ENCODE measurements at regions not wholly inside any gene's neighbourhood (a gene's known extent, or its start where the extent isn't known, plus 50 kb on each side); places are given as distances from the start of the nearest gene placed in this dataset.

GRCh38 chr4:151459375-151459774, 50.4 kb downstream of the FHIP1A start:
- ATAC-seq (replicated peaks) = no peak
- no peaks in the 10 kb centered on the region for H3K36me3 Mint-ChIP-seq
- H3K4me3 Mint-ChIP-seq = no peak overlapping the region
- peaks cover 10 to 19% of the 10 kb centered on the region in 2 donors for H3K27me3 Mint-ChIP-seq
- H3K27ac Mint-ChIP-seq = no peak overlapping the region
- H3K4me1 Mint-ChIP-seq = no peaks in the 10 kb centered on the region
- H3K9me3 Mint-ChIP-seq = no peaks in the 10 kb centered on the region
- no peak for DNase-seq

DNA sequence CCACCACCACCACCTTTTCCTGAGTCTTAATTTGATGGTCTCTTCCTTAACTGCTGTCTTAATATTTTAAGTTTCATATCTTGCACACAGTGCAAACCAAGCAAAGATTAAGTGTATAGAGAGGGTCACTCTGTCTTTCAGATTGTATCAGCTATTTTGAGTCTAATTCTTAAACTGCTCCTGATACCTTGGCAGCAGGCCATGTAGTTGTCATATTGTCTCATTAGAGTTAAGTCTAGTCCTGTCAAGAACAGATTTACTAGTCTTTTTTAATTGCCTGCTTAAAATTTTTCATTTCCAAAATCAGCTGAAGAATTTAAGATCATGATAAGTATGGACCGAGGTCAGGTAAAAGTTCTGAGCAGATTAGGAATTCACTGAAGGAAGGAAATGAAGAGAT, 51.5 kb downstream of the FHIP1A start:
- no peak for ATAC-seq (replicated peaks)
- DNase-seq = no peak
- H3K27me3 Mint-ChIP-seq = peaks cover 17 to 19% of the 10 kb centered on the region in 2 donors
- no peaks in the 10 kb centered on the region for H3K36me3 Mint-ChIP-seq
- H3K4me3 Mint-ChIP-seq = no peak overlapping the region
- no peak overlapping the region for H3K27ac Mint-ChIP-seq
- no peaks in the 10 kb centered on the region for H3K9me3 Mint-ChIP-seq
- H3K4me1 Mint-ChIP-seq = no peaks in the 10 kb centered on the region

- Mint-ChIP-seq H3K36me3 (no peaks in the 10 kb centered on the region), H3K27me3 (peaks cover 21 to 22% of the 10 kb centered on the region in 2 donors), H3K9me3 (no peaks in the 10 kb centered on the region), H3K27ac (no peak overlapping the region), H3K4me3 (no peak overlapping the region), H3K4me1 (no peaks in the 10 kb centered on the region)
- ATAC-seq (replicated peaks) (no peak), DNase-seq (no peak)
These were observed 53.6 kb downstream of the FHIP1A start for GRCh38 chr4:151462554-151462953.

- ATAC-seq (replicated peaks) (no peak), DNase-seq (no peak)
- Mint-ChIP-seq H3K4me1 (no peaks in the 10 kb centered on the region), H3K9me3 (no peaks in the 10 kb centered on the region), H3K36me3 (no peaks in the 10 kb centered on the region), H3K27ac (no peak overlapping the region), H3K4me3 (no peak overlapping the region), H3K27me3 (peaks cover 4 to 19% of the 10 kb centered on the region in 2 donors)
These were observed 60.0 kb downstream of the FHIP1A start for GRCh38 chr4:151468715-151469696.

GRCh38 chr4:151469970-151470369, 61.0 kb downstream of the FHIP1A start:
- no peak for ATAC-seq (replicated peaks)
- H3K27ac Mint-ChIP-seq = no peak overlapping the region
- no peak for DNase-seq

DNA sequence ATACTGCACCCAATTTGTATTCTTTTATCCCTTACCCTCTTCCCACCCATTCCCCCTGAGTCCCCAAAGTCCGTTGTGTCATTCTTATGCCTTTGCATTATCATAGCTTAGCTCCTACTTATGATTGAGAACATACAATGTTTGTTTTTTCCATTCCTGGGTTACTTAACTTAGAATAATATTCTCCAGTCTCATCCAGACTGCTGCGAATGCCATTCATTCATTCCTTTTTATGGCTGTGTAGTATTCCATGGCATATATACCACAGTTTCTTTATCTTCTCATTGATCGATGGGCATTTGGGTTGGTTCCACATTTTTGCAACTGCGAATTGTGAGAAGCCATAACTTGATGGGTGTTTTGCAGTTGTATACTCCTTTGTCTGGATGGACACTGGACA, 62.8 kb downstream of the FHIP1A start:
- no peaks in the 10 kb centered on the region for H3K4me1 Mint-ChIP-seq
- H3K36me3 Mint-ChIP-seq = no peaks in the 10 kb centered on the region
- H3K27me3 Mint-ChIP-seq = peaks cover 9 to 16% of the 10 kb centered on the region in 2 donors
- no peak overlapping the region for H3K27ac Mint-ChIP-seq
- no peak overlapping the region for H3K4me3 Mint-ChIP-seq
- ATAC-seq (replicated peaks) (no peak), DNase-seq (no peak)
- no peaks in the 10 kb centered on the region for H3K9me3 Mint-ChIP-seq

More at GRCh38 chr4:151469970-151470369, 61.0 kb downstream of the FHIP1A start:
- H3K27me3 Mint-ChIP-seq = peaks cover 4 to 18% of the 10 kb centered on the region in 2 donors
- no peaks in the 10 kb centered on the region for H3K4me1 Mint-ChIP-seq
- no peaks in the 10 kb centered on the region for H3K36me3 Mint-ChIP-seq
- H3K9me3 Mint-ChIP-seq = no peaks in the 10 kb centered on the region
- H3K4me3 Mint-ChIP-seq = no peak overlapping the region

DNA sequence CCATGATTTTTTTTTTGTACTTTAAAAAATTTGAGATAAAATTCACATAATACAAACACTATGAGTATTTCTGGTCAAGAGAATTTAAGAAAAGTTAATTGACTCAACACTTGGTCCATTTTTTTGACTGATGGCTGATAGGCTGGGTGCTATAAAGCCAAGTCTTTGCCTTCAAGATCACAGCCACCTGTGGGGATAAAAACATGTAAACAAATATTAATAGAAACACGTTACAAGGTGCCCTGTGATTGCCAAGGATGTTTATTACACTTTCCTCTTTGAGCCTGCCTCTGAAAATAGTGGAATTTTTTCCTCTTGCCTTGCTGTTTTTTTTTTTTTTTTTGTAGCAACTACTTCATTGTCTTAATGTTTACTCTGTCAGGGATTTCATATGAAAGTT, 63.3 kb downstream of the FHIP1A start:
- peaks cover 9 to 15% of the 10 kb centered on the region in 2 donors for H3K27me3 Mint-ChIP-seq
- H3K27ac Mint-ChIP-seq = no peak overlapping the region
- H3K36me3 Mint-ChIP-seq = no peaks in the 10 kb centered on the region
- DNase-seq (no peak), ATAC-seq (replicated peaks) (no peak)
- no peak overlapping the region for H3K4me3 Mint-ChIP-seq
- H3K4me1 Mint-ChIP-seq = no peaks in the 10 kb centered on the region
- H3K9me3 Mint-ChIP-seq = no peaks in the 10 kb centered on the region

GRCh38 chr4:151472711-151473110, 63.7 kb downstream of the FHIP1A start:
- H3K9me3 Mint-ChIP-seq = no peaks in the 10 kb centered on the region
- no peaks in the 10 kb centered on the region for H3K4me1 Mint-ChIP-seq
- H3K36me3 Mint-ChIP-seq = no peaks in the 10 kb centered on the region
- peaks cover 5 to 11% of the 10 kb centered on the region in 2 donors for H3K27me3 Mint-ChIP-seq
- no peak overlapping the region for H3K27ac Mint-ChIP-seq
- ATAC-seq (replicated peaks) = no peak
- no peak for DNase-seq
- H3K4me3 Mint-ChIP-seq = no peak overlapping the region

DNA sequence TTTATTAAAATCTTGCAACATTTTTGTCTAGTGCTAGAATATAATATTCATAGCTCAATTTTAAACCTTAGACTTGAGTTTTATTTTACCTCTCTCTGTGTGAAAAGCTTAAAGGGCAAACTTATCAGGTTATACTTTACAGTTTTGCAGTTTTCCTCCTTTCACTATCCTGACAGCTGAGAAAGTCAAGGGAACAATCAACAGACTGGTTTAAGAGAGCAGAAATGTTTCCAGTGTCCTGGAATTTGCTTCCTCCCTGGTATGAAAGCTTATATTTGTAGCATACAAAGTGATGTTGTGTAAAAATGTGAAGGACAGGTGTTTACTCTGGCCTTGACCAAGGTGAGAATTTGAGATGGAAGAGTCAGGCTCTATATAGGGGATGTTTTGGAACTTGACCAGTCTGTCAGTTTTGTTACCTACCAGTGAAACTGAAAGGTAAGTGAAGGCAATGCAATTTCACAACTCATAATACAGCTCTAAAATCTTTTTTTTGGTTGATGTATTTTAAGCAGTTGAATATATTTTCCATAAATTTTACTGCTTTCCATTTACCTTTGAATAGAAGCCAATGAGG, 64.6 kb downstream of the FHIP1A start:
- H3K36me3 Mint-ChIP-seq = no peaks in the 10 kb centered on the region
- H3K27me3 Mint-ChIP-seq = peaks cover 5 to 10% of the 10 kb centered on the region in 2 donors
- no peak for DNase-seq
- H3K4me3 Mint-ChIP-seq = no peak overlapping the region
- H3K4me1 Mint-ChIP-seq = no peaks in the 10 kb centered on the region
- no peak overlapping the region for H3K27ac Mint-ChIP-seq
- no peak for ATAC-seq (replicated peaks)
- H3K9me3 Mint-ChIP-seq = no peaks in the 10 kb centered on the region

GRCh38 chr4:151475035-151475714, 66.2 kb downstream of the FHIP1A start:
- peaks cover 9 to 10% of the 10 kb centered on the region in 2 donors for H3K27me3 Mint-ChIP-seq
- ATAC-seq (replicated peaks) (no peak), DNase-seq (no peak)
- no peak overlapping the region for H3K4me3 Mint-ChIP-seq
- no peaks in the 10 kb centered on the region for H3K9me3 Mint-ChIP-seq
- no peaks in the 10 kb centered on the region for H3K36me3 Mint-ChIP-seq
- H3K4me1 Mint-ChIP-seq = no peaks in the 10 kb centered on the region
- H3K27ac Mint-ChIP-seq = no peak overlapping the region

DNA sequence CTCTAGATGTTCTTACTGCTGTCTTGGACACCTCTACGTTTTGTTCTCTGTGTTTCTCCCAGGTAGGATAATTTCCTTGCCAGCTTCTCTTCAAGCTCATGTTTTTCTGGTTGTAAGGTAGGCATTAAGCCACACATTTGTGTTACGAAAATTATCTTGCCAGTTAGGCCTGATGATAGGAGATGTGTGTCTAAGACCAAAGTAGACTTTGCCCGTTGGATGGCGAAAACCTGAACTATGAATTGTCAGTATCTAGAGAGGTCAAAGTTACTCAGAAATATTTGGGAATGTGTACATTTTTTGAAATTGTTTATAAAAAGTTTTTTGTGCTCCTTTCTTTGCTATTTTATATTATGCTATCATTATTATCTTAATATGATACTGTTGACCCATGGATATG, 72.8 kb downstream of the FHIP1A start:
- Mint-ChIP-seq H3K9me3 (no peaks in the 10 kb centered on the region), H3K27ac (no peak overlapping the region), H3K27me3 (peaks cover 0 to 9% of the 10 kb centered on the region in 2 donors), H3K4me3 (no peak overlapping the region), H3K4me1 (no peaks in the 10 kb centered on the region), H3K36me3 (no peaks in the 10 kb centered on the region)
- no peak for DNase-seq
- ATAC-seq (replicated peaks) = no peak

GRCh38 chr4:151484396-151485102, 75.6 kb downstream of the FHIP1A start:
- H3K4me1 Mint-ChIP-seq = no peaks in the 10 kb centered on the region
- peaks cover 9 to 20% of the 10 kb centered on the region in 2 donors for H3K27me3 Mint-ChIP-seq
- no peak for DNase-seq
- no peaks in the 10 kb centered on the region for H3K36me3 Mint-ChIP-seq
- ATAC-seq (replicated peaks) = no peak
- peaks cover 4 to 8% of the 10 kb centered on the region in 2 donors for H3K9me3 Mint-ChIP-seq
- H3K4me3 Mint-ChIP-seq = no peak overlapping the region
- H3K27ac Mint-ChIP-seq = no peak overlapping the region

- no peak for ATAC-seq (replicated peaks)
- peaks cover 9 to 16% of the 10 kb centered on the region in 2 donors for H3K27me3 Mint-ChIP-seq
- no peak overlapping the region for H3K4me3 Mint-ChIP-seq
- no peak overlapping the region for H3K27ac Mint-ChIP-seq
- H3K9me3 Mint-ChIP-seq = peaks cover 8% of the 10 kb centered on the region in 2 donors
- no peaks in the 10 kb centered on the region for H3K36me3 Mint-ChIP-seq
- no peak for DNase-seq
- no peaks in the 10 kb centered on the region for H3K4me1 Mint-ChIP-seq
These were observed 76.7 kb downstream of the FHIP1A start for GRCh38 chr4:151485541-151486131.

- no peak overlapping the region for H3K4me3 Mint-ChIP-seq
- H3K9me3 Mint-ChIP-seq = peaks cover 8% of the 10 kb centered on the region in 2 donors
- no peaks in the 10 kb centered on the region for H3K4me1 Mint-ChIP-seq
- H3K36me3 Mint-ChIP-seq = no peaks in the 10 kb centered on the region
- H3K27ac Mint-ChIP-seq = no peak overlapping the region
- peaks cover 9 to 16% of the 10 kb centered on the region in 2 donors for H3K27me3 Mint-ChIP-seq
- ATAC-seq (replicated peaks) (no peak), DNase-seq (no peak)
These were observed 77.2 kb downstream of the FHIP1A start for GRCh38 chr4:151486168-151486567.

Data from stimulated activated naive B cell treated with anti-CD40 and anti-IgM and Interleukin-4, amounts not matched to agents 10 μg/mL and 1 μg/mL and 100 μg/mL, for 72 hours (primary cell).